Activated naive CD8-positive, alpha-beta T cell (primary cell): ENCODE measurements at regions not wholly inside any gene's neighbourhood (a gene's known extent, or its start where the extent isn't known, plus 50 kb on each side); places are given as distances from the start of the nearest gene placed in this dataset.
A peak's percentile ranks its signal among the peaks of the same experiment; 100 is the strongest.
"Not testable (repeated sequence)": the region's sequence is repeated elsewhere in the genome, so short reads cannot be mapped to it uniquely, and the experiment has no call there.

Experiments used
- H3K27ac Mint-ChIP-seq: one replicate; pipeline ENCODE4 v1.8.0; 2021; ENCODE audit warnings: mixed read lengths
- H3K27me3 Mint-ChIP-seq: one replicate; pipeline ENCODE4 v1.8.0; 2021; ENCODE audit warnings: mixed read lengths
- H3K36me3 Mint-ChIP-seq: one replicate; pipeline ENCODE4 v1.8.0; 2021; ENCODE audit warnings: mixed read lengths
- H3K4me1 Mint-ChIP-seq: one replicate; pipeline ENCODE4 v1.8.0; 2021; ENCODE audit warnings: low read depth, mixed read lengths
- H3K4me3 Mint-ChIP-seq: one replicate; pipeline ENCODE4 v1.8.0; 2021; ENCODE audit warnings: mild to moderate bottlenecking, mixed read lengths
- H3K9me3 Mint-ChIP-seq: one replicate; pipeline ENCODE4 v1.8.0; 2021; ENCODE audit warnings: low read depth, mixed read lengths

GRCh38 chr2:224650815-224651439 lies 65.2 kb downstream of the CCDC195 start:
- peaks cover 3% of the 10 kb centered on the region for H3K4me1 Mint-ChIP-seq
- no peaks in the 10 kb centered on the region for H3K9me3 Mint-ChIP-seq
- no peaks in the 10 kb centered on the region for H3K27me3 Mint-ChIP-seq
- H3K36me3 Mint-ChIP-seq: no peaks in the 10 kb centered on the region
- H3K27ac Mint-ChIP-seq: no peak overlapping the region
- no peak overlapping the region for H3K4me3 Mint-ChIP-seq

GRCh38 chr2:224647684-224648083 lies 62.5 kb upstream of the CUL3 start:
- H3K36me3 Mint-ChIP-seq, H3K4me1 Mint-ChIP-seq, H3K4me3 Mint-ChIP-seq, H3K27ac Mint-ChIP-seq, H3K27me3 Mint-ChIP-seq, H3K9me3 Mint-ChIP-seq: not testable (repeated sequence)

GRCh38 chr2:224646242-224646846 lies 61.2 kb upstream of the CUL3 start:
- Mint-ChIP-seq H3K9me3 (no peaks in the 10 kb centered on the region), H3K27ac (no peak overlapping the region), H3K36me3 (no peaks in the 10 kb centered on the region), H3K27me3 (no peaks in the 10 kb centered on the region), H3K4me3 (no peak overlapping the region), H3K4me1 (peaks cover 5% of the 10 kb centered on the region)

GRCh38 chr2:224645722-224646121 lies 60.6 kb upstream of the CUL3 start:
- H3K9me3 Mint-ChIP-seq: no peaks in the 10 kb centered on the region
- H3K4me3 Mint-ChIP-seq: no peak overlapping the region
- H3K27ac Mint-ChIP-seq: no peak overlapping the region
- H3K4me1 Mint-ChIP-seq: peaks cover 5% of the 10 kb centered on the region
- H3K27me3 Mint-ChIP-seq: no peaks in the 10 kb centered on the region
- no peaks in the 10 kb centered on the region for H3K36me3 Mint-ChIP-seq

- Mint-ChIP-seq H3K9me3 (no peaks in the 10 kb centered on the region), H3K4me1 (peaks cover 12% of the 10 kb centered on the region), H3K4me3 (no peak overlapping the region), H3K27me3 (no peaks in the 10 kb centered on the region), H3K27ac (no peak overlapping the region), H3K36me3 (no peaks in the 10 kb centered on the region)
These were observed 55.5 kb upstream of the CUL3 start for GRCh38 chr2:224640679-224641078.

- Mint-ChIP-seq H3K36me3 (no peaks in the 10 kb centered on the region), H3K4me3 (peak overlapping the region; percentile 38), H3K27me3 (no peaks in the 10 kb centered on the region), H3K4me1 (peaks cover 12% of the 10 kb centered on the region), H3K9me3 (no peaks in the 10 kb centered on the region), H3K27ac (peak overlapping the region; percentile 30)
These were observed 53.2 kb upstream of the CUL3 start for GRCh38 chr2:224638301-224638823.
